DMS114 treated with DMSO at 0.1 percent for 48 hours (cell line): ENCODE measurements at regions not wholly inside any gene's neighbourhood (a gene's known extent, or its start where the extent isn't known, plus 50 kb on each side); places are given as distances from the start of the nearest gene placed in this dataset.
"Not testable (repeated sequence)": the region's sequence is repeated elsewhere in the genome, so short reads cannot be mapped to it uniquely, and the experiment has no call there.

Experiments
- DNase-seq: peaks from one replicate; lab custom pipeline; 2025; ENCODE audit not compliant: unreplicated experiment; lab: John Stamatoyannopoulos, UW

DNA sequence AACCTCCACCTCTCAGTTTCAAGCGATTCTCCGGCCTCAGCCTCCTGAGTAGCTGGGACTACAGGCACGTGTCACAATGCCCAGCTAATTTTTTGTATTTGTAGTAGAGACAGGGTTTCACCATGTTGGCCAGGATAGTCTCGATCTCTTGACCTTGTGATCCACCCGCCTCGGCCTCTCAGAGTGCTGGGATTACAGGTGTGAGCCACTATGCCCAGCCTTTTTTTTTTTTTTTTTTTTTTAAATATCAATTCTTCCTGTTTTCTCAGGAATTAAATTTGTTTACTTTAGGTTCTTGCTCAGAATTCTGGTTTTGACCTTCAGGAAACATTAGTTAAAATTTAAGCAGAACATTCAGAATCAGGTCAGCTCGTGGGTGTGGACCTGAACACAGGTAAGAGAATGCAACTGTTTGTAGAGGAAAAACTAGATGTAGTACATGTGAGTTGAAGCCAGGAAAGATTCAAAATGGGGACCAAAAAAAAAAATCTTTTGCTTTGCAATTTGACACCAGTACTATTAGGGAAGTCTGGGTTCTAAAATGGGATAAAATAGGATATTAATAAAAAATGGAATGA is 65.5 kb upstream of the ERV3-1 start:
- not testable (repeated sequence) for DNase-seq

DNA sequence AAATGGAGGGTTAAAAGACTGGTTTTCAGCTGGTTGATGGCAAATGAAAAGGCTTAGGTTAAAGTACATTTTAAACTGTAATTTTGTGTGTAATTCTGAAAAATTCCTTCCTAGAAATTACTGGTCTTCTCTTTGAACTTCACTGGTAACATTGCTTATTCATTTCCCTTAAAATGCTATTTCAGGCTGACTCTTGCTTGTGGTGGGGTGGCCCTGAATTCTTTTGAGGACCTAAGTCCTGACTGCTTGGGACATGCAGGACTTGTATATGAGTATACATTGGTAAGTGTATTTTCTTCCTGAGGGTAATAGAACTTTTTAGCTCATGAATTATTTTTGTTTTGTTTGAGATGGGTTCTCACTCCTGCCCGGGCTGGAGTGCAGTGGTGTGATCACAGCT is 63.0 kb upstream of the ERV3-1 start:
- DNase-seq = not testable (repeated sequence)

DNA sequence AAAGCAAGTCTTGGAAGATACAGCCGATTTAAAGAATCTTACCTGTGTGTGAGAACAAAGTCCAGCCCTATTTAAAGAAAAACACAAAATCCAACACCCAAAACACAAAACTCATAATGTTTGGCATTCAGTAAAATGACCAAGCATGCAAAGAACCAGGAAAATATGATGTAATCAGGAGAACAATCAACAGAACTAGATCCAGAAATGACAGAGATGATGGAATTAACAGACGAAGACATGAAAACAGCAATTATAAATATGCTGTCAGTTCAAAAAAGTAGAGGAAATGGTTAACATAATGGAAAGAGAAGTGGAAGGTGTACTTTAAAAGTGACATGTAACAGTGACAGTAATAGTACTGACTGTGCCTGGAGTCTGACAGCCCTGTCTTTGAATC is 56.1 kb upstream of the ERV3-1 start:
- not testable (repeated sequence) for DNase-seq

DNA sequence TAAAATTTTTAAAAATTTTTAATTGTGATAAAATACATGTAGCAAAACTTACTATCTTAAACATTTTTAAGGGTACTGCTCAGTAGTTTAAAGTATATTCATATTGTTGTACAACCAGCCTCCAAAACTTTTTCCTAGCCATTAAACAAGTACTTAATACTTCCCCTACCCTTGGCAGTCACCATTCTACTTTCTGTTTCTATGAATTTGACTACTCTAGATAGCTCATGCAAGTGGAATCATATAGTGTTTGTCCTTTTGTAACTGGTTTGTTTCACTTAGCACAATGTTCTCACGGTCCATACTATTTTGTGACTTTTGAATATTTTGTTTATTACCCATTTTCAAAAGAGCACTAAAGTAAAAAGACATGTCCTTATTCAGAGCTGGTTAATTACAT is 52.8 kb upstream of the ERV3-1 start:
- DNase-seq = not testable (repeated sequence)
